Hematopoietic multipotent progenitor cell treated with erythropoietin and hydrocortisone succinate and interleukin-3 and kit ligand, for 6 days (in vitro differentiated cells): ENCODE measurements at regions not wholly inside any gene's neighbourhood (a gene's known extent, or its start where the extent isn't known, plus 50 kb on each side); places are given as distances from the start of the nearest gene placed in this dataset.
A peak's percentile ranks its signal among the peaks of the same experiment; 100 is the strongest.

Source experiments
- DNase-seq: peaks from one replicate; pipeline ENCODE4 v3.0.0-alpha.2; 2015

GRCh38 chr3:22907161-22907780 lies 295.9 kb upstream of the UBE2E2 start:
- no peak for DNase-seq

GRCh38 chr3:22907796-22908195 lies 295.3 kb upstream of the UBE2E2 start:
- no peak for DNase-seq

- no peak for DNase-seq
Measured at GRCh38 chr3:22908989-22909507, 294.1 kb upstream of the UBE2E2 start.

- DNase-seq: no peak
Measured at GRCh38 chr3:22916933-22917332, 286.2 kb upstream of the UBE2E2 start.

- no peak for DNase-seq
Measured at GRCh38 chr3:22920006-22920405, 283.1 kb upstream of the UBE2E2 start.

- DNase-seq: peak; percentile 29
Measured at GRCh38 chr3:22922317-22922716, 280.8 kb upstream of the UBE2E2 start.

- DNase-seq: no peak
Measured at GRCh38 chr3:22923711-22924110, 279.4 kb upstream of the UBE2E2 start.

- DNase-seq: no peak
Measured at GRCh38 chr3:22928216-22929110, 274.7 kb upstream of the UBE2E2 start.

- no peak for DNase-seq
Measured at GRCh38 chr3:22933051-22933840, 269.9 kb upstream of the UBE2E2 start.

- DNase-seq: no peak
Measured at GRCh38 chr3:22933841-22934116, 269.3 kb upstream of the UBE2E2 start.

GRCh38 chr3:22935040-22935439 lies 268.1 kb upstream of the UBE2E2 start:
- no peak for DNase-seq

- DNase-seq: no peak
Measured at GRCh38 chr3:22937536-22937935, 265.6 kb upstream of the UBE2E2 start.

- DNase-seq: no peak
Measured at GRCh38 chr3:22938739-22939138, 264.4 kb upstream of the UBE2E2 start.

GRCh38 chr3:22939349-22939748 lies 263.8 kb upstream of the UBE2E2 start:
- DNase-seq: no peak

GRCh38 chr3:22940285-22940684 lies 262.8 kb upstream of the UBE2E2 start:
- DNase-seq: no peak

- no peak for DNase-seq
Measured at GRCh38 chr3:22942981-22943380, 260.1 kb upstream of the UBE2E2 start.

- DNase-seq: no peak
Measured at GRCh38 chr3:22947851-22948250, 255.3 kb upstream of the UBE2E2 start.

- no peak for DNase-seq
Measured at GRCh38 chr3:22951910-22952309, 251.2 kb upstream of the UBE2E2 start.

GRCh38 chr3:22952860-22953259 lies 250.3 kb upstream of the UBE2E2 start:
- no peak for DNase-seq

GRCh38 chr3:22959593-22959992 lies 243.5 kb upstream of the UBE2E2 start:
- no peak for DNase-seq

- DNase-seq: peak; percentile 79
Measured at GRCh38 chr3:22960105-22960984, 242.8 kb upstream of the UBE2E2 start.

- DNase-seq: no peak
Measured at GRCh38 chr3:22962244-22962643, 240.9 kb upstream of the UBE2E2 start.

GRCh38 chr3:22966349-22966748 lies 236.8 kb upstream of the UBE2E2 start:
- no peak for DNase-seq
